ENCODE measurements at regions not wholly inside any gene's neighbourhood (a gene's known extent, or its start where the extent isn't known, plus 50 kb on each side); places are given as distances from the start of the nearest gene placed in this dataset.

GRCh38 chr20:48019940-48020339 is 234.7 kb upstream of the SULF2 start:
- TF ChIP-seq CTCF (IDR thresholded peaks at IDR 0.05): no peak
- TF ChIP-seq POLR2A (IDR thresholded peaks at IDR 0.05): no peak
